ENCODE measurements at regions not wholly inside any gene's neighbourhood (a gene's known extent, or its start where the extent isn't known, plus 50 kb on each side); places are given as distances from the start of the nearest gene placed in this dataset.
A peak's percentile ranks its signal among the peaks of the same experiment; 100 is the strongest.

DNA sequence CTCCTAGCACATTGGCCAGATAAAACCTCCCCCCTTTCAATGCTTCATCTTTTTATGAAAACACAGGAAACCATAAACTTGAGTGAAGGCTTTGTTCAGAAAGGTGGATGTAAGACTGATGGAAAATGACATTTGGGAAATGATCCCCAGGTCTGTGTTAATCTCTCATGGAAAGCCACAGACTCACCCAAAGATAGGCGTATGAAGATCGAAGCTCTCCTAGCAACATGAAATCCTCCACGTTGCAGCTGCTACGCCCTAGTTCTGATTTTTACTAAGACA lies 63.4 kb upstream of the PTGR2 start:
- CTCF ChIA-PET, result interaction anchor here (0.9 to 2.4 kb wide), 10 partner anchors 10 to 98 kb away, joined by 3 to 20 read pairs (median 4); partner anchors contain the start of gene ZNF410
- Histone ChIP-seq H3K79me2 (ENCODE audit: control insufficient read depth, insufficient read depth, low read length) (peaks cover 48% of the 10 kb centered on the region), H3K4me1 (ENCODE audit: control insufficient read depth, extremely low read depth, insufficient read depth, low read length) (peaks cover 53% of the 10 kb centered on the region), H3K9me3 (replicated peaks; ENCODE audit: control insufficient read depth, insufficient read depth, low read length) (no peaks in the 10 kb centered on the region), H3K4me2 (ENCODE audit: insufficient read depth, low read length) (peak overlapping the region; percentile 96), H2AFZ (ENCODE audit: low read depth, low read length) (no peak overlapping the region), H3K9me1 (replicated peaks; ENCODE audit: control insufficient read depth, extremely low read depth, insufficient read depth, low read length) (no peaks in the 10 kb centered on the region), H3K9ac (replicated peaks; ENCODE audit: extremely low read depth, insufficient read depth, low read length) (peak overlapping the region; percentile 96), H3K27me3 (ENCODE audit: control insufficient read depth in 2 of 2, insufficient read depth in 2 of 2, low read length in 2 of 2) (no peaks in the 10 kb centered on the region), H3K36me3 (ENCODE audit: control insufficient read depth in 2 of 2, extremely low read depth in 1 of 2, insufficient read depth in 2 of 2, low read length in 2 of 2) (no peaks in the 10 kb centered on the region), H4K20me1 (replicated peaks; ENCODE audit: control insufficient read depth, extremely low read depth, insufficient read depth, low read length) (no peaks in the 10 kb centered on the region), H3K4me3 (replicated peaks in 1 of 3; ENCODE audit: insufficient read depth in 1 of 3, low read depth in 1 of 3, low read length in 3 of 3) (peak overlapping the region in 1 of 3 experiments; percentile 83), H3K27ac (ENCODE audit: insufficient read depth, low read depth, low read length) (peak overlapping the region; percentile 93)
- dilution Hi-C loops (cut with MboI; ENCODE audit: extremely low pct_ligation_motif_present, low sequenced_read_pairs) (no loop called here), intact Hi-C loops (cut with micrococcal nuclease) (no loop called here)
- TF ChIP-seq EZH2 (IDR thresholded peaks at IDR 0.05; ENCODE audit: borderline replicate concordance, low read depth, low read length, severe bottlenecking), result no peak
- TF ChIP-seq JUN (IDR thresholded peaks at IDR 0.05; ENCODE audit: borderline replicate concordance, insufficient read depth, insufficient read length, low read depth), result no peak
- TF ChIP-seq FOS (IDR thresholded peaks at IDR 0.05; ENCODE audit: borderline replicate concordance, insufficient read depth, low read length), result no peak
- TF ChIP-seq POLR2AphosphoS5 (IDR thresholded peaks at IDR 0.05; ENCODE audit: insufficient read depth, low read depth, low read length), result no peak
- TF ChIP-seq, protein P1, sequence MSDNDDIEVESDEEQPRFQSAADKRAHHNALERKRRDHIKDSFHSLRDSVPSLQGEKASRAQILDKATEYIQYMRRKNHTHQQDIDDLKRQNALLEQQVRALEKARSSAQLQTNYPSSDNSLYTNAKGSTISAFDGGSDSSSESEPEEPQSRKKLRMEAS (IDR thresholded peaks at IDR 0.05; ENCODE audit: insufficient read depth, insufficient read length), result no peak
- TF ChIP-seq, protein P2, sequence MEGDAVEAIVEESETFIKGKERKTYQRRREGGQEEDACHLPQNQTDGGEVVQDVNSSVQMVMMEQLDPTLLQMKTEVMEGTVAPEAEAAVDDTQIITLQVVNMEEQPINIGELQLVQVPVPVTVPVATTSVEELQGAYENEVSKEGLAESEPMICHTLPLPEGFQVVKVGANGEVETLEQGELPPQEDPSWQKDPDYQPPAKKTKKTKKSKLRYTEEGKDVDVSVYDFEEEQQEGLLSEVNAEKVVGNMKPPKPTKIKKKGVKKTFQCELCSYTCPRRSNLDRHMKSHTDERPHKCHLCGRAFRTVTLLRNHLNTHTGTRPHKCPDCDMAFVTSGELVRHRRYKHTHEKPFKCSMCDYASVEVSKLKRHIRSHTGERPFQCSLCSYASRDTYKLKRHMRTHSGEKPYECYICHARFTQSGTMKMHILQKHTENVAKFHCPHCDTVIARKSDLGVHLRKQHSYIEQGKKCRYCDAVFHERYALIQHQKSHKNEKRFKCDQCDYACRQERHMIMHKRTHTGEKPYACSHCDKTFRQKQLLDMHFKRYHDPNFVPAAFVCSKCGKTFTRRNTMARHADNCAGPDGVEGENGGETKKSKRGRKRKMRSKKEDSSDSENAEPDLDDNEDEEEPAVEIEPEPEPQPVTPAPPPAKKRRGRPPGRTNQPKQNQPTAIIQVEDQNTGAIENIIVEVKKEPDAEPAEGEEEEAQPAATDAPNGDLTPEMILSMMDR (IDR thresholded peaks at IDR 0.05; ENCODE audit: extremely low read depth in 1 of 2, insufficient read depth in 1 of 2, low read depth in 1 of 2, low read length in 2 of 2), result no peak
- no peak for TF ChIP-seq GATA2 (IDR thresholded peaks at IDR 0.05; ENCODE audit: insufficient read depth, insufficient read length, low read depth, low read length)
- no peak for TF ChIP-seq POLR2A (IDR thresholded peaks at IDR 0.05; ENCODE audit: low read depth, low read length)
- no TSS peak for BruUV-seq (replicated peaks)
- POLR2A ChIA-PET, result interaction anchor here (0.7 to 1.8 kb wide), 2 partner anchors 28 to 29 kb away, joined by 3 to 8 read pairs; a partner anchor contains a TSS
- DNase-seq (ENCODE audit: low read depth, low spot score) (no peak), FAIRE-seq (peak; percentile 88)
